ENCODE measurements at regions not wholly inside any gene's neighbourhood (a gene's known extent, or its start where the extent isn't known, plus 50 kb on each side); places are given as distances from the start of the nearest gene placed in this dataset.

- TF ChIP-seq REST (IDR thresholded peaks at IDR 0.05; ENCODE audit: unreplicated experiment), result no peak
- TF ChIP-seq ETS1 (IDR thresholded peaks at IDR 0.05), result no peak
- TF ChIP-seq EZH2 (IDR thresholded peaks at IDR 0.05; ENCODE audit: low read depth, unreplicated experiment), result no peak
- no peak for TF ChIP-seq CTCF (conservative IDR thresholded peaks at IDR 0.05; ENCODE audit: low read depth in 2 of 2)
- TF ChIP-seq ZNF331 (CRISPR knock-in tag; IDR thresholded peaks at IDR 0.05; ENCODE audit: low read depth), result no peak
- no peak for TF ChIP-seq POLR2AphosphoS5 (IDR thresholded peaks at IDR 0.05; ENCODE audit: low read depth)
- TF ChIP-seq CREB1 (CRISPR knock-in tag; IDR thresholded peaks at IDR 0.05; ENCODE audit: low read depth), result no peak
- TF ChIP-seq JUNB (IDR thresholded peaks at IDR 0.05; ENCODE audit: unreplicated experiment), result no peak
- TF ChIP-seq NANOG (IDR thresholded peaks at IDR 0.05; ENCODE audit: borderline replicate concordance), result no peak
- no peak for TF ChIP-seq STAT1 (IDR thresholded peaks at IDR 0.05; ENCODE audit: unreplicated experiment)
- no peak for TF ChIP-seq ZNF114 (CRISPR knock-in tag; IDR thresholded peaks at IDR 0.05)
- no peak for TF ChIP-seq EZH2phosphoT487 (IDR thresholded peaks at IDR 0.05; ENCODE audit: unreplicated experiment)
Observed at GRCh38 chr16:9340526-9341256, 249.2 kb downstream of the HAPSTR1 start.
